ENCODE measurements at regions not wholly inside any gene's neighbourhood (a gene's known extent, or its start where the extent isn't known, plus 50 kb on each side); places are given as distances from the start of the nearest gene placed in this dataset.

DNA sequence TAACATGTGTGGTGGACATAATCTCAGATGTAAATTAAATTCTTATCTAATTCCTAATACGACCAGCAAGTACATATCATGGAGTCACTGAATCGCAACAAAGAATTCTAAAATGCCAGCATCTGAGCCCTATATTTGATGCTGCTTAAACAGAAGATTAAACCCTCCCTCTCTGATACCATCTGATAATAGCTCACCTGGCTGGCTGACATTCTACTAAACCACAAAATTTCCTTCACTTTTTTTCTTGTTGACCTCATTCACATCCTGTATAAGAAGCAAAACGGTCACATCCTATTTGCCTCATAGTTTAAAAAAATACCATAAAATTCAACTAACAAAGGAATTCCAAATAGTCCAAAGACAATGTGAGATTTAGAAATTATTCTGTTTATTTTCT, 371.6 kb upstream of the SLC8A1 start:
- DNase-seq = no peak

DNA sequence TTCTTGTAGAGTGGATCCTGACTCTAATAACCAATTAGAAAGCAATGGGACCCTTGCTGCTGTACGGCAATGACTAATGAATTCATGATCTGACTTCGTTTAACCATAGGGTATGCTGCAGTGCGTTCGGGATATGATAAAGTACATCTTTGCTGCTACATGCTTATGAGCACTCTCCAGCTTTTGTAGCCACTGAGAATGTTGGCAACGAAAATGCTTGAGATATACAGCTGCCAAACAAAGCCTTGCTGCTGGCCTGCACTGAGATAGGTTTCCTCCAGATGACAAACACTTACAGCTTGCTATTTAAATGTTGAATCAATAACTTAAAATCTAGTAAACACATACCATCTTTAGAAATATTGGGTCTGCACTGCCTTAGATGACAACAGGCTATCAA, 372.4 kb upstream of the SLC8A1 start:
- no peak for DNase-seq

DNA sequence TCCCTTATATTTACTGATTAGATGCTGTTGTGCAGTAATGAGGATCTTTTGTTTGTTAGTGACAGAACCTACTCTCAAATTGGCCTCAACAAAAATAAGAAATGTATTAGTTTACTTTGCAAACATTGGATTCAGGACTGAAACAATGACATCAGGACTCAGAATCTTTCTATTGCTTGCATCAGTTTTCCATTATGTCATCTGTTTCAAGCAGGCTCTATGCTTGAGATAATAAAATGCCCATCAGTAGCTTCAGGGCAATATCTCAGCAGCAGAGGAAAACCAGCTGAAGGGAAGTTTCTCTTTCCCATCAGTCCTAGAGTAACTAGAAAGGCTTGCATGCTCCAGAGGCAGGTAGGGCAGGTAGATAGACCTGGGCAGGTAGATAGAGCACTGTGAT, 375.5 kb upstream of the SLC8A1 start:
- no peak for DNase-seq

DNA sequence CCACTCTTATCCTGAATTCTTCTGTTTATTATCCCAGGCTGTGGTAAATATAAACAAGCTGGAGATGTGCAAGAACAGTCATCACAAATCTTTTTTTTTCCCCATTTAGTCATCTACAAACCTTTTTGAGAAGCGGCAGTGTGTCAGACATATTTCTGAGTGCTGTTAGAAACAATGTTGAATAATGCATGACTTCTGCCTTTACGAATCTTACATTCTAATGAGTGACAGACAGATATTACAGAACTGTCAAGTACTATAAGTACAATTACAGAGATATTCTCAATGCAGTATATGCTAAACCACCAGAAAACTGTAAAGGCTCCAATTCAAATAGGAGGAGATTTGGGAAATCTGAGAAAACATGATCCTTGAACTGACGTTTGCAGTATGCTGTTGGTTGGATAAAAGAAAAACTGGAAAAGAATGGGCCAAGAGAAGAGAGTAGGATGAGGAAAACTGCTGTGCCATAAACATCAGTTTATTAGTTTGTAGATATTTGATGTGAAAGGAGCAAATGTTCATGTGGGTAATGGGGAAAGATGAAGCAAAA, 379.5 kb upstream of the SLC8A1 start:
- DNase-seq = no peak

DNA sequence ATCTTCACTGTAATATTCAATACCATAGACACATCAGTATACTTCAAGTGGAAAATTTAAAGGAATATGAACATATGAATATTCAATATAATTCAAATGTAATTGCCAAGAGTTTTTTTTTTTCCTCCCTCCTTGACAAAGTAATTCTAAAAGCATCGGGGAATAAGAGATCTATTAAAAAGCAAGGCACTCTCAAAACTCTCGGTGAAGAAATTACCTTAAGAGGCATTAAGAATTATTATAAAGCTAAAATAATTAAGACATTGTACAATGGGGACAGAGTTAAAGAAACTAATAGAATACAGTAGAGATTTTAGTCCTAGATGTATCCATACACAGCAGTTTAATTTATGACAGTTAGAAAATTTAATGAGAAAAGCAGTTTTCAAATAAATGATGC, 390.0 kb upstream of the SLC8A1 start:
- no peak for DNase-seq

DNA sequence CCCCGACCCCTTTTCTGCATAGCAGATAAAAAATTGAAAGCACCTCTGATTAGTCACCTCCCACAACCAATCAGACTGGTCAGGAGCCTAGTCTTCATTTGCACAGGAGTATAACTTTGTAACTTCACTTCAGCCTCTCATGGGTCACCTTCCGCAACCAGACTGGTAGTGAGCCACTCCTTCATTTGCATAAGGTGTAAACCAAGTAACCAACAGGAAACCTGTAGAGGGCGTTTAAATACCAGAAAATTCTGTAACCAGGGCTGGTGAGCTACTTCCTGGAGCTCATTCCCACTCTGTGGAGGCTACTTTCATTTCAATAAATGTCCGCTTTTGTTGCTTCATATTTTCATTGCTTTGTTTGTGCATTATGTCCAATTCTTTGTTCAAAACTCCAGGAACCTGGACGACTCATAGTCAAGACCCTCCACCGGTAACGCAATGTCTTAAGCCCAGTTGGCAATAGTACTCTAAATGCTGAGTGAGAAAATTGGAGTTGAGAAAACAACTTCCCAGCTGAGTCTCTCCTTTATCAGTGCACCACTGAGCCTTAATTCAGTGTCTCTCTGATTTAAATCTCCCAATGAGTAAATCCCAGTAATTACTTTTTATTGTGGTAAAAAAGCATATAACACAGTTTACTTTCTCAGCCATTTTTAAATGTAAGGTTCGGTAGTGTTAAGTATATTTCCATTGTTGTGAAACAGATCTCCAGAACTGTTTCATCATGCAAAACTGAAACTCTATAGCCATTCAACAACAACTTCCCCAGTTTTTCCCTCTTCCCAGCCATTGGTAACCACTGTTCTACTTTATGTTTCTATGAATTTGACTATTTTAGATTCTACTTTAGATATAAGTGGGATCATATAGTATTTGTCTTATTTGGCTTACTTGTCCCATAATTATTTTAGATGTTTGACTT, 392.7 kb upstream of the SLC8A1 start:
- DNase-seq = no peak

DNA sequence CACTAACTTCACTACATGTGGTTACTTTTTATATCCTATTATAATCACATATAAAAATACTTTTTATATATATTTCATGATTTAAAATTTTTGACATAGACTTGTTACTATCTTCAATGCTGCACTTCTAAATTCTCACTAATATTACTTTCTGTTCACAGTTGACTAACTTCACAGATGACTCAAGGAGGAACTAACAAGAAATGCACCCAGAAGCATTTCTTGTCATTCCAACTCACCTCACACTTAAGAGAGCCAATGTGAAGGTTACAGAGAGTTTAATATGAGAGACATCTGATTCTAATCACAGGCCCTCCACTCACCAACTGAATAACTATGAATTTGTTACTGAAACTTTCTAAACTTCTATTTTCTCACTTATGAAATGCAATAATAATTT, 399.8 kb upstream of the SLC8A1 start:
- no peak for DNase-seq

DNA sequence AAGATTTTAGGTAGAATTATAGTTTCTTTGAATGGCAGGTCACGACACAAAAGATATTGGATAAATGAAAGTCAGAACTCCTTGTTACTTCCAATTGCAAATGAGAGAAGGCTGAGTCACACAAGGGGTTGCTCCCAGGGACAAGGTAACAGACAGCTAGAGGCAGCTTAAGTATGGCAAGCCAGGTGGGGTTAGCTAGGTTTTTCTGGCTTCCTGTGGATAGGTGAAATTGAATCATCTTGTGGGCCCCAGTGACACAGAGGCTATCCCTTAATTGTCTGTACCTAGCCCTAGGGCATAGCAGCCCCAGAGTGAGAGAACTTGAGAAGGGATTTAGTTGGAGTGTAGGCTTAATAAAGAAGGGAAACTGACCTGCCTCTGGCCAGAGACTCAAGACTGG, 407.7 kb upstream of the SLC8A1 start:
- no peak for DNase-seq

DNA sequence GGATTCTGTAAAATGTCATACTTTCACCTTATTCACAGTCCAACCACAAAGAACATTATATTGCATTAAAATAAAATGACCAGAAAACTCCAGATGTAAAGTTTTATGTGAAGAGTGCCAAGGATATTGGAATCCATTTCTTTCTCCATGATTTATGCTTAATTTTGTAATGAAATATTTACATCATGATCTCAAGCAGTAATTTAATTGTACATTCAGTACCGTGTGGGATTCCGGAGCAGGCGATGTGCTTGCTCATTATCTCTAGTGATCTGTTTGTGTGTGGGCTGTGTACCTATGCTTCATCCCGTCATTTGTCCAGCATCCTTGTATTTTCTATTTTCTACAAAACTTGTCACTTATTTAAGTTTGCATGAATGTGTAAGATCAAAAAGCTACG, 415.9 kb upstream of the SLC8A1 start:
- DNase-seq = no peak

DNA sequence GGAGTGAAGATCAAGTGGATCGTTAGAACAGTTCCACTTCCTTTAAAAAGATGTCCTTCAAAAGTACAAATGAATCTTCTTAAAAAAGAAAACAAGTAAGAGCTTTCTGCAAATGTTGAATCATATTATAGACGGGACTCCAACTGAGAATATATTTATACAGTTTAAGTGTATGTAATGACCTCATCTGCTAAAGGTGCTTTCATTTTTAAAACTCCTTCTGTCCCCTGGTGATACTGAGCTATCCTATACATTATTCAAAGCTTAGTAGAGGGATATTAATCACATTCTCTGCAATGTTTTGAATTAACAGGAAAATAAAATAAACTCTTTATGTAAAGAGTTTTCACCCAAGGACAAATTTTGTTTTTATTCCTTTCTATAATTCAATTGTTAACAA, 420.7 kb upstream of the SLC8A1 start:
- no peak for DNase-seq

DNA sequence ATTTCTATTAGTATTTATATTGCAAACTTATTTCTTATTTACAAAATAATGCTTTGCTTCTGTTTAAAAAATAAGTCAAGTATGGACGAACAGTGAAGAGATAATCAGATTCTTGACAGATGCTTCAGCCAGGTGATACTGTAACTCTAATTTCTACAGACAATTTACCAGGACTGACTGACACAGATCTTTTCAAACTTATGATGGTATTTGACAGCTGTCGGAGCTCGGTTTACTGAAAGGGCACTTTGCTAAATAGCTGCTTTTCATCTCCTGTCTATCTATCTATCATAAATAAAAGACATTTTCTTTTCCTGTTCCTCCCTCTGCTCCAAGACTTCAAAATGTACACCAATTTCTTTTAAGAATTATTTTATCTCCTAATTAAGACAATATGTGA, 422.5 kb upstream of the SLC8A1 start:
- no peak for DNase-seq

DNA sequence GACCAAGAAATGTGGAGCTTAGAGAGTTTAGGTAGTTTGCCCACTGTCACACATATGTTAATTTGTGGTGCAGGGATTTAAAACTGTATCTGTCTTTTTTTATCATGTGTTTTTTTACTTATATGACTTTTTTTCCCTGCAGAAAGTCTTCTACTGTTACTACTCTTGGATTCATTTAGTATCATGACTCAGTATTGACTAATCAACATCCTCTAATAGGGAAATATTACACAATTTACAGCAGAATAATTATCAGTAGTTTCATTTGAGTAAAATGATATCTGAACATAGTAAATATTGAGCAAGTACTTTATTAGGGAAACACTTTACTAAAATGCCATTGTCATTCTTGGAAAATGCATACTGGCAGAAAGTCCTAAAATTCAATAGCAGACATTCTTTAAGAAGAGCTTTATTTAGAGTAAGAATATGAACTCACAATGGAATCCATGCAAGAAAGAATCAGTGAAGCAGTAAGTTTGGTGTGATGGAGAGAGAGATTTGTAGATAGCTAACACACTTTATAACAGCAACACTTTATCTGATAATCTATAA, 425.9 kb upstream of the SLC8A1 start:
- DNase-seq = no peak

DNA sequence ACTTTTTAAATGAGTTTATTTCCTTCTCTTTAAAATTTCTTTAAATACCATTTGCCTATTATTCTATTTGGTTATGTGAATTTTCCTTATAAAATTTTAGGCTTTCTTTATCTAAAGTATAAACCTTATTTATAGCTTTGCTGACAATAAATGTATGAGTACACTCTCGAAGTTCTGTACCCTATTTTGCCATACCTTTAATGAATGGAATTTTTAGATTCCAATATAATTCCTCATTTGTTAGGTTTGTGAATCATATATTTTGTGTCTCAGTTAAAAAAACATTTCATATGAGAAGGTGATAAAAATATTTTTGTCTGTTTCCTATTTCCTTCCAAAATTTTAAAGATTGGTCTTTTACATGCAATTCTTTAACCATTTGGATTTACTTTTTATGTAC, 427.4 kb upstream of the SLC8A1 start:
- DNase-seq = no peak

DNA sequence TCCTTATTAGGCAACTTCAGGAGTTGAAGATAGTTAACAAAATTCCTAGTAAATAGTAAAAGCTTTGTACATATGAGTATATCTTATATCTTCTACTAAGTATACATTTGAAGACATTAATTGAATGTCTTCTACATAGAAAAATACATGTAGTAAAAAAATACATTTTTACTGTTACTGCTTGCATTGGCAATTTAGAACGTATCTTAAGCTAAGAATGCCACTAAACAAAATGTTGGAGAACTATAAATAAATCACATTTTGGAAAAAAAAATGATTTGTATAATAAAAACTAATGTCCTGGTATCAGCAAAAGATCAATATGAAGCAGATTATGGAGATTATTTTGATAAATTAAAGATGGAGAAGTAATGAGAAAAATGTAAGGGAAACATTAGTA, 434.2 kb upstream of the SLC8A1 start:
- DNase-seq = no peak

DNA sequence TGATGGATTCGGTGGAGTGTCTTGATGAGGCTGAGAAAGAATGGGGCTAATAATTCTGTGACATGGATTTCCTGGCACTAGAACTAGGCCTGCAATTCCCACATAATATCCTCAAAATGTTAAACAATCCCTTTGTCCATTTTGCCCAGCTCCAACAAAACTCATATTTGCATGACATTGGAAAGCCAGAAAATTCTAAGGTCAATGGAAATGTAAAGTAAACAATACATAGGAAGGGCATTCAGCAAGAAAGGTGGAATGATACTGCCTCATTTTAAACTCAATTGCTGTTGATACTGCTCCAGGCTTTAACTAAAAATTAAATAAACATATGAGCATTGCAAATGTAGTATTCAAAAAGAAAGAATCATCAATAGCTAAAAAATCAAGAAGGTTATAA, 434.8 kb upstream of the SLC8A1 start:
- no peak for DNase-seq

DNA sequence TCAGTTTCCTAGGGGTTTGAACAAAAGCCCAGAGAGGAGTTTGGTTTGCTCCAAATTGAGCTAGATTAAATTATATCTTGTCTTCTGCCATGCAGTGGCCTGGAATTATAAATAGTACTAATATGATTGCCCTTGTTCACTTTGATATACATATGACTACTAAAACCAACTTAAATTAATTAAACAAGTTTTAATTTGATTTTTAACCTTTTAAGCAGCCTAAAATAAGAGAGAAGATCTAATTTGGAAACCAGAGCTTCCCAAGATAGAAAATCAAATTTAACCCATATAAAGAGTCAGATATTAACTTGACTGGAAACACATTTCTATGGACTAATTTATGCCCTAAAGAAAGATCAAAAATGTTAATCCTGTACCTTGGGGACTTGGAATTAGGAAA, 444.5 kb upstream of the SLC8A1 start:
- DNase-seq = no peak

DNA sequence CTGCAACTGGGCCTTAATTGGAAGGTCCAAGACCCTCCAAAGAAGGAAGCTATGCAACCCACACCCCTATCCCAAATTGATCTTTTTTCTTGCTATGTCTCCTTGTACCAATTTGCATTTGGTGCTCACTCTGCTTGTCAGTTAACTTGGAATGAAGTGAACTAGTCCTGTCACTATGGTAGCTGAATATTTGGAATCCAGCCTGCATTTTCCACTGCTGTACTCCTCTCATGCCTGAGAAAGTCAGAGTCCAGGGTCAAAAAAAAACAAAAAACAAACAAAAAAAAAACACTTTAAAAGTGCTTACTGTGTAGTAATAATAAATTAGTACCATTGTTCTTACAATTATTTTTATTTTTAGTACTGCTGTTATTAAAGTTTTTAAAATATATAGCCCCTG, 462.8 kb upstream of the SLC8A1 start:
- DNase-seq = no peak

DNA sequence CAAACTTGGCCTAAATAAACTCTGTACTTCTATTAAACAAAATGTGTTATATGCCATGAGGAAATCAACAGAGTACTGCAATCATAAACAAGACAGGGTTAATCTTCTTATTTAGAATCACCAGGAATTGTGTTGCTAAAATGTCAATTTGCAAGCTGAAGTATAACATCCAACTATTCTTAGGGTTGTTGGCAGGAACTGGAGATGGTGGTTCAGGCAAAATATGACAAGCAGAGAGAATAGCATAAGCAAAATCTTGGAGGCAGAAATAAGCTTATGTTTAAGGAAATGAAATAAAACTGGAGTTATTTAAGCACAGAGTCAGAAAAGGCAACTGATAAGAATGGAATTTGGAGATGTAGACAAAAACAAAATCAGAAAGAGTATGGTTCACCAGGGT, 463.8 kb upstream of the SLC8A1 start:
- no peak for DNase-seq

DNA sequence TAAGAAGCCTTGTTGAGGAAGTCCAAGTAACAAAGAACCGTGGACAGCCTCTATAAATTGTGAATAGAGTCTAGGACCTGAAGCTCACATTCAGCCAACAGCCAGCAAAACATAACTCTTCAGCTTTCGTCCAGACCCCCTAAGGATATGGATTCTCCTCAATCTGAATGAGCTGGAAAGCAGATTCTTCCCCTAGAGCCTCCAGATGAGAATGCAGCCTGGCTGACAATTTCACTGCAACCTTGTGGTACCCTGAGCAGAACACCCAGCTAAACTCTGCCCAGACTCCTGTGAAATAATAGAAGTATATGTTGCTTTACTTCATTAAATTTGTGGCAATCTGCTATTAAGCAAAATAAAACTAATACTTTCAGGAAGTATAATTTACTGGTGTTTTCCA, 483.5 kb upstream of the SLC8A1 start:
- no peak for DNase-seq

DNA sequence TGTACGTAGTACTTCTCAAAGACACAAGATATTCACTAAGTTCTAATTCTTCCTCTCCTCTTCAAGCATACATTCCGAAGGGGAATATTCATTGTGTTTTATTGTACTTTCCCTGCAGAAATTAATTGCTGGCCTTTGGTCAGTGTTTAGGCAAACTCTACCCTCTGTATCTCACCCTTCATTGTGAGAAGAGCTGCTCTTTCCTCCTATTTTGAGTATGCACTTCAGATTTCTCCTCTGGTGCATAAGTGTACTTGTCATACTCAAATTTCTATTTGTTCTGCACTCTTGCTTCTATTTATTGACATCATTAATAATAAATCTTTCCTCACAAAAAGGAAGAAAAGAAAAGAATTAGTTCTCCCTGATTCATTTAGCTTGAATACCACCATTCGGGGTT, 485.4 kb upstream of the SLC8A1 start:
- no peak for DNase-seq

DNA sequence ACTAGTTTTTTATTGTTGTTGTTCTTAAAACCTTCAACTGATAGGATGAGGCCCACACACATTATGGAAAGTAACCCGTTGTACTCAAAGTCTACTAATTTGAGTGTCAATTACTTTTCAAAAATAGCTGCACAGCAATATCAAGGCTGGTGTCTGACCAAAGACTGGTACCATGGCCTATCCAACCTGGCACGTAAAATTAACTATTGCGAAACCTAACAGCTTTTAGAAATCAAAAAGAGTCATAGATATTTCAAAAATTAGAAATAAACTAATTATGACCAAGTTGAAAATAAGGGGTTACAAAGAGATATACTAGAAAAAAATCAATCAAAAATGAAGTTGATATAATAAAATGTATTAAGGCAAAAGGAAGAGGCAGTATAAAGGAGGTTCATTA, 501.5 kb upstream of the SLC8A1 start:
- DNase-seq = no peak

DNA sequence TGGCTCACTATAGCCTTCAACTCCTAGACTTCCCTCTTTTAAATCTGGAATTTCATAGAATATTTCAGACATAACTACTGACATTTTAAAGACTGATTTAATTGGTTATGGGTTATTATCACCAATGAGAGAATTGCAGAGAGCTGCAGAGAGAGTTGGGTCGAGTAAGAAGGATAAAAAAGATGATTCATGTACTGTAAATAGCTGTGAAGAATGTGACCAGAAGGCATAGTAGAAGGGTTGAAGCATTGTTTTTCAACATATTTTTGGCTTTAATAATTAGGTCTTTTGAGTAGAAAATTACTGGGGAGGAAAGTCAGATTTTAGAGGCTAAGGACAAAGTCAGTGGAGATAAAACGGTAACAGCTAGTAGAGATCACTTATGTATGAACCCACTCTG, 503.2 kb upstream of the SLC8A1 start:
- DNase-seq = no peak

DNA sequence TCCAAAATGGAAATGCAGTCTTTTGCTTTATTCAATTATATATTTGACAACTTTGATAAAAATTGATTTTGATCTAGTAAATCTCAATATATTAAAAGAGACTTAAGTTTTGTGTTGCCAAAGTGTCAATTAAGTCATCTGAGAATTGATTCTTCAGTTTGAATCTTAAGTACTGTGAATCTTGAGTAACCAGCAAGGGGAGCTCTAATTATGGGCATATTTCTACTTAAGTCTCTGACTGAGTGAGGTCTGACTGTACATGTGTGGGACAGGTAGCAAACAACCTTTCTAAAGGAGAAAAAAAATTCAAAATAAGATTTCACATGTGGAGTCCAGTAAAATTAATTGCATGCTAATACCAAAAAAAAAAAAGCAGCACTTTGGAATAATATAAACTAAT, 503.7 kb upstream of the SLC8A1 start:
- DNase-seq = no peak

DNA sequence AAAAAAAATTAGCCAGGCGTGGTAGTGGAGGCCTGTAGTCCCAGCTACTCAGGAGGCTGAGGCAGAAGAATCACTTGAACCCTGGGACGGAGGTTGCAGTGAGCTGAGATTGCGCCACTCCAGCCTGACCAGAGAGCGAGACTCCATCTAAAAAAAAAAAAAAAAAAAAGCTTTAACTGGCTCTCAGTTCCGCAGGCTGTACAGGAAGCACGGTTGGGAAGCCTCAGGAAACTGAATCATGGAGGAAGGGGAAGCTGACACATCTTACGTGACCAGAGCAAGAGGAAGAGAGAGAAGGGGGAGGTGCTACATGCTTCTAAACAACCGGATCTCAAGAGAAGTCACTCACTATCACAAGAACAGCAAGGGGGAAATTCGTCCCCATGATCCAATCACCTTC, 505.6 kb upstream of the SLC8A1 start:
- no peak for DNase-seq

DNA sequence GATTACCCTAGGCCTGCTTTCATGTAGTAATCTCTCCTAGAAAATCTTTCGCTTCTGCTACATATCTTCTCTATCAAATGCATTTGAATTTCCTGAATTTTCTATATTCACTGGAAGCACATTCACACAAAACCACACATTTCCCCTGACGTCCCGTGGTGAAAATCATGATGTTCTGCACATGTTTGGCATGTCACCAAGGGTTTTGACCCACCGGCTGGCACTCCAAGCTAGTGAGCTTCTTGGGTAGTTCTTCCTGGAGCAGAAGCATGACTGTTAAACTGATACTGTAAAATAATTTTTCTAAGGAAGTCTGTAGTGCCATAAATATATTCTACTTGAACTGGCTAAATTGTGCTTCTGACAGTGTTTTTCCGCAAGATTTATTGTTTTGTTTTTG, 510.1 kb upstream of the SLC8A1 start:
- DNase-seq = peak; percentile 30
